BJ (cell line): ENCODE measurements at regions not wholly inside any gene's neighbourhood (a gene's known extent, or its start where the extent isn't known, plus 50 kb on each side); places are given as distances from the start of the nearest gene placed in this dataset. TPM values are rescaled to one million over a fixed set of nuclear protein-coding genes. Genes with fewer than 3 reads are reported as not detected.

Experiments
- CTCF ChIA-PET: fragments of 350-600 bp; formaldehyde crosslinking; extraction: SDS; loops from one replicate; lab custom pipeline; 2021; ENCODE audit warnings: antibody characterized with exemption, inconsistent platforms; lab: Yijun Ruan, JAX
- POLR2A ChIA-PET: fragments of 300-600 bp; sonication (Branson Sonifier 250); formaldehyde crosslinking; extraction: SDS; loops from one replicate; lab custom pipeline; 2021; ENCODE audit warnings: antibody characterized with exemption; lab: Charles Lee
- DNase-seq: peaks from one replicate; pipeline ENCODE4 v3.0.0-alpha.2; 2011; ENCODE audit warnings: low read depth
- H3K27me3 ChIP-seq: 2 replicates; pipeline ENCODE4 v1.6.0; 2011; ENCODE audit warnings: low read length; ENCODE audit not compliant: control insufficient read depth, insufficient read depth
- H3K36me3 ChIP-seq: 2 replicates; pipeline ENCODE4 v1.5.1; 2011; ENCODE audit warnings: low read length; ENCODE audit not compliant: control insufficient read depth, insufficient read depth
- H3K4me3 ChIP-seq: 2 replicates; pipeline ENCODE4 v1.5.1; 2011; ENCODE audit warnings: low read depth, mild to moderate bottlenecking, control low read depth, low read length
- CTCF ChIP-seq: IDR thresholded peaks from 2 replicates; pipeline ENCODE4 v1.5.1; 2011; ENCODE audit warnings: low read depth, mild to moderate bottlenecking, control low read depth, inconsistent platforms, low read length, moderate library complexity; ENCODE audit not compliant: insufficient read depth
- small RNA-seq: library from RNA; depleted of rRNA; stranded (forward); fragments of <200 nt; gene quantifications from one replicate; pipeline ENCODE3, GENCODE V24; 2012; ENCODE audit warnings: low replicate concordance, low read depth; ENCODE audit not compliant: insufficient read length

- TF ChIP-seq CTCF = no peak
- no peaks in the 10 kb centered on the region for H3K27me3 ChIP-seq
- no peak for DNase-seq
- CTCF ChIA-PET = interaction anchor here (1.0 kb wide), 1 partner anchor 17 kb away, joined by 3 read pairs; no protein-coding TSS in a partner anchor
- POLR2A ChIA-PET = no interaction called here
- no peaks in the 10 kb centered on the region for H3K36me3 ChIP-seq
- no peak overlapping the region for H3K4me3 ChIP-seq
Observed at GRCh38 chr5:103617913-103618312, 55.3 kb upstream of the NUDT12 start.

- Histone ChIP-seq H3K36me3 (no peaks in the 10 kb centered on the region), H3K4me3 (no peak overlapping the region), H3K27me3 (no peaks in the 10 kb centered on the region)
- TF ChIP-seq CTCF = no peak
- ChIA-PET POLR2A (no interaction called here), CTCF (interaction anchor here (1.0 kb wide), 1 partner anchor 18 kb away, joined by 3 read pairs; no protein-coding TSS in a partner anchor)
- no peak for DNase-seq
Observed at GRCh38 chr5:103617090-103617489, 54.5 kb upstream of the NUDT12 start.

GRCh38 chr5:103612545-103612944 is 50.0 kb upstream of the NUDT12 start:
- CTCF ChIA-PET = interaction anchor here (1.2 kb wide), 1 partner anchor 43 kb away, joined by 3 read pairs; no protein-coding TSS in a partner anchor
- no peak for DNase-seq
- no peaks in the 10 kb centered on the region for H3K27me3 ChIP-seq
- no peaks in the 10 kb centered on the region for H3K36me3 ChIP-seq
- no peak for TF ChIP-seq CTCF
- no peak overlapping the region for H3K4me3 ChIP-seq
- POLR2A ChIA-PET = no interaction called here

Small RNA genes in the stretch of these regions (small RNA-seq; reads per million reads assigned to genes)
- gene PSMC1P5 (not detected), gene RF00322 (not detected), gene RN7SL255P (not detected), gene RNA5SP189 (not detected), gene RNU1-140P (not detected), gene RNU6-334P (not detected)
